ENCODE measurements at regions not wholly inside any gene's neighbourhood (a gene's known extent, or its start where the extent isn't known, plus 50 kb on each side); places are given as distances from the start of the nearest gene placed in this dataset.

GRCh38 chr4:180581061-180581460 lies 1662.1 kb upstream of the TENM3 start:
- no peaks in the 10 kb centered on the region for H3K9me3 ChIP-seq (ENCODE audit: control insufficient read depth in 1 of 2, insufficient read depth in 1 of 2, low read depth in 1 of 2, low read length in 2 of 2)
- no peaks in the 10 kb centered on the region for H3K79me2 ChIP-seq (ENCODE audit: insufficient read depth, low read length)
- no peak overlapping the region for H2AFZ ChIP-seq (ENCODE audit: low read depth, low read length, poor library complexity, severe bottlenecking)
- H3K9me2 ChIP-seq (ENCODE audit: insufficient read depth): no peaks in the 10 kb centered on the region
- no peak for ATAC-seq
- no peak overlapping the region for H3K4me2 ChIP-seq (ENCODE audit: low read length)
- no TSS peak for BruUV-seq (replicated peaks)
- ChIA-PET RAD21 (ENCODE audit: low non-redundant PET in 1 of 2, low total read pairs in 2 of 2, uncharacterized antibody in 2 of 2, unreplicated experiment in 2 of 2) (no interaction called here), POLR2A (no interaction called here), CTCF (no interaction called here)
- no peaks in the 10 kb centered on the region for H3K4me1 ChIP-seq (ENCODE audit: control insufficient read depth in 1 of 2, insufficient read depth in 2 of 2, low read length in 2 of 2)
- H3K27ac ChIP-seq (ENCODE audit: low read depth, low read length): no peak overlapping the region
- DNase-seq (ENCODE audit: low read depth, low spot score): no peak
- H3K4me3 ChIP-seq (replicated peaks in 1 of 2; ENCODE audit: low read depth in 1 of 2, low read length in 2 of 2): no peak overlapping the region
- H3K9ac ChIP-seq (ENCODE audit: low read length): no peak overlapping the region
- no peaks in the 10 kb centered on the region for H4K20me1 ChIP-seq (ENCODE audit: insufficient read depth)
- TF ChIP-seq RAD21 (IDR thresholded peaks at IDR 0.05; ENCODE audit: low read depth): no peak
- intact Hi-C loops (cut with micrococcal nuclease): no loop called here
- H3K27me3 ChIP-seq (ENCODE audit: insufficient read depth, low read length): no peaks in the 10 kb centered on the region
- H3K36me3 ChIP-seq (ENCODE audit: control insufficient read depth in 1 of 2, insufficient read depth in 2 of 2, low read length in 2 of 2): no peaks in the 10 kb centered on the region

- RAD21 ChIA-PET (ENCODE audit: low non-redundant PET in 1 of 2, low total read pairs in 2 of 2, uncharacterized antibody in 2 of 2, unreplicated experiment in 2 of 2): no interaction called here
- Histone ChIP-seq H3K36me3 (ENCODE audit: control insufficient read depth in 1 of 2, insufficient read depth in 2 of 2, low read length in 2 of 2) (no peaks in the 10 kb centered on the region), H3K27me3 (ENCODE audit: insufficient read depth, low read length) (no peaks in the 10 kb centered on the region), H3K4me1 (ENCODE audit: control insufficient read depth in 1 of 2, insufficient read depth in 2 of 2, low read length in 2 of 2) (no peaks in the 10 kb centered on the region), H4K20me1 (ENCODE audit: insufficient read depth) (no peaks in the 10 kb centered on the region), H3K79me2 (ENCODE audit: insufficient read depth, low read length) (no peaks in the 10 kb centered on the region), H3K9me3 (ENCODE audit: control insufficient read depth in 1 of 2, insufficient read depth in 1 of 2, low read depth in 1 of 2, low read length in 2 of 2) (no peaks in the 10 kb centered on the region), H3K9me2 (ENCODE audit: insufficient read depth) (no peaks in the 10 kb centered on the region), H3K27ac (ENCODE audit: low read depth, low read length) (no peak overlapping the region), H3K4me2 (ENCODE audit: low read length) (no peak overlapping the region), H2AFZ (ENCODE audit: low read depth, low read length, poor library complexity, severe bottlenecking) (no peak overlapping the region), H3K9ac (ENCODE audit: low read length) (no peak overlapping the region), H3K4me3 (replicated peaks in 1 of 2; ENCODE audit: low read depth in 1 of 2, low read length in 2 of 2) (no peak overlapping the region)
- ATAC-seq: peak; percentile 42; the same call in 1 of the 2 replicates
- POLR2A ChIA-PET: no interaction called here
- CTCF ChIA-PET: no interaction called here
- no peak for DNase-seq (ENCODE audit: low read depth, low spot score)
- intact Hi-C loops (cut with micrococcal nuclease): no loop called here
- BruUV-seq (replicated peaks): no TSS peak
- TF ChIP-seq CTCF (IDR thresholded peaks at IDR 0.05 in 2 of 3, conservative IDR thresholded peaks at IDR 0.05 in 1 of 3; ENCODE audit: borderline replicate concordance in 1 of 3, insufficient read depth in 1 of 3, low read depth in 2 of 3, low read length in 2 of 3): peak; percentile 10 to 39 (median 22); a peak in 3 of 6 replicates
- TF ChIP-seq, protein P1, sequence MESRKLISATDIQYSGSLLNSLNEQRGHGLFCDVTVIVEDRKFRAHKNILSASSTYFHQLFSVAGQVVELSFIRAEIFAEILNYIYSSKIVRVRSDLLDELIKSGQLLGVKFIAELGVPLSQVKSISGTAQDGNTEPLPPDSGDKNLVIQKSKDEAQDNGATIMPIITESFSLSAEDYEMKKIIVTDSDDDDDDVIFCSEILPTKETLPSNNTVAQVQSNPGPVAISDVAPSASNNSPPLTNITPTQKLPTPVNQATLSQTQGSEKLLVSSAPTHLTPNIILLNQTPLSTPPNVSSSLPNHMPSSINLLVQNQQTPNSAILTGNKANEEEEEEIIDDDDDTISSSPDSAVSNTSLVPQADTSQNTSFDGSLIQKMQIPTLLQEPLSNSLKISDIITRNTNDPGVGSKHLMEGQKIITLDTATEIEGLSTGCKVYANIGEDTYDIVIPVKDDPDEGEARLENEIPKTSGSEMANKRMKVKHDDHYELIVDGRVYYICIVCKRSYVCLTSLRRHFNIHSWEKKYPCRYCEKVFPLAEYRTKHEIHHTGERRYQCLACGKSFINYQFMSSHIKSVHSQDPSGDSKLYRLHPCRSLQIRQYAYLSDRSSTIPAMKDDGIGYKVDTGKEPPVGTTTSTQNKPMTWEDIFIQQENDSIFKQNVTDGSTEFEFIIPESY (IDR thresholded peaks at IDR 0.05; ENCODE audit: extremely low read depth, insufficient replicate concordance, low read length): no peak
Measured at GRCh38 chr4:180587379-180587778, 1655.8 kb upstream of the TENM3 start.

Measured in HCT116 (cell line).